Neural cell (in vitro differentiated cells): ENCODE measurements at regions not wholly inside any gene's neighbourhood (a gene's known extent, or its start where the extent isn't known, plus 50 kb on each side); places are given as distances from the start of the nearest gene placed in this dataset.

ENCODE experiments used
- H2AFZ ChIP-seq: fragments of 200-600, 300-800 bp; sonication (generic), shearing (Covaris generic); 2 replicates; pipeline ENCODE4 v1.6.0; 2014; ENCODE audit warnings: low read depth, mild to moderate bottlenecking, antibody characterized with exemption, low read length, moderate library complexity
- H3F3A ChIP-seq: fragments of 200-600 bp; shearing (Covaris generic); 2 replicates; pipeline ENCODE4 v1.6.1; 2016; ENCODE audit warnings: mild to moderate bottlenecking, moderate library complexity, mixed read lengths, antibody characterized with exemption, low read length; ENCODE audit not compliant: insufficient read depth, poor library complexity, severe bottlenecking
- H3K27ac ChIP-seq: fragments of 200-600, 300-800 bp; sonication (generic), shearing (Covaris generic); 2 replicates; pipeline ENCODE4 v1.5.1; 2014; ENCODE audit warnings: mild to moderate bottlenecking, low read length, moderate library complexity
- H3K27me3 ChIP-seq: fragments of 300-800, 200-600 bp; sonication (generic), shearing (Covaris generic); 2 replicates; pipeline ENCODE4 v1.6.0; 2014; ENCODE audit warnings: mild to moderate bottlenecking, low read depth, low read length, moderate library complexity; ENCODE audit not compliant: insufficient read depth
- H3K36me3 ChIP-seq: fragments of 300-800, 200-600 bp; sonication (generic), shearing (Covaris generic); 2 replicates; pipeline ENCODE4 v1.5.1; 2014; ENCODE audit warnings: mild to moderate bottlenecking, antibody characterized with exemption, low read length, moderate library complexity; ENCODE audit not compliant: insufficient read depth
- H3K4me2 ChIP-seq: fragments of 300-800, 200-600 bp; sonication (generic), shearing (Covaris generic); 2 replicates; pipeline ENCODE4 v1.6.0; 2014; ENCODE audit warnings: mild to moderate bottlenecking, low read length
- H3K4me3 ChIP-seq: fragments of 300-800, 200-600 bp; sonication (generic), shearing (Covaris generic); 2 replicates; pipeline ENCODE4 v1.5.1; 2014; ENCODE audit warnings: mild to moderate bottlenecking, low read length, moderate library complexity
- H3K79me2 ChIP-seq: fragments of 200-600 bp; shearing (Covaris generic); replicated peaks from 2 replicates; pipeline ENCODE4 v1.6.0; 2014; ENCODE audit warnings: mild to moderate bottlenecking, low read length, moderate library complexity; ENCODE audit not compliant: insufficient read depth
- H3K9ac ChIP-seq: fragments of 300-800, 200-600 bp; sonication (generic), shearing (Covaris generic); 2 replicates; pipeline ENCODE4 v1.6.1; 2016; ENCODE audit warnings: mild to moderate bottlenecking, low read length, mixed read lengths
- H3K9me2 ChIP-seq: fragments of 200-600 bp; shearing (Covaris generic); 2 replicates; pipeline ENCODE4 v1.6.1; 2016; ENCODE audit warnings: mild to moderate bottlenecking, low read length, mixed read lengths; ENCODE audit not compliant: insufficient read depth
- H3K9me3 ChIP-seq: fragments of 200-600, 300-800 bp; sonication (generic), shearing (Covaris generic); 2 replicates; pipeline ENCODE4 v1.6.1; 2016; ENCODE audit warnings: mild to moderate bottlenecking, mixed run types, low read length, moderate library complexity, mixed read lengths
- H4K20me1 ChIP-seq: fragments of 200-600 bp; shearing (Covaris generic); 2 replicates; pipeline ENCODE4 v1.6.1; 2016; ENCODE audit warnings: mild to moderate bottlenecking, mixed run types; ENCODE audit not compliant: insufficient read depth
- EP300 ChIP-seq: fragments of 450-650 bp; conservative IDR thresholded peaks from 2 replicates; pipeline ENCODE4 v1.6.1; 2014; ENCODE audit warnings: antibody characterized with exemption, mild to moderate bottlenecking, moderate library complexity; ENCODE audit not compliant: poor library complexity, severe bottlenecking
- EZH2 ChIP-seq: fragments of 200-600, 300-800 bp; shearing (Covaris generic), sonication (generic); IDR thresholded peaks from 2 replicates; pipeline ENCODE4 v1.6.1; 2014; ENCODE audit warnings: antibody characterized with exemption, low read length, borderline replicate concordance, mild to moderate bottlenecking; ENCODE audit not compliant: insufficient read depth, poor library complexity, severe bottlenecking
- MXI1 ChIP-seq: fragments of 450-650 bp; conservative IDR thresholded peaks from 2 replicates; pipeline ENCODE4 v1.6.1; 2014; ENCODE audit warnings: antibody characterized with exemption, mild to moderate bottlenecking; ENCODE audit not compliant: poor library complexity, severe bottlenecking
- POLR2AphosphoS5 ChIP-seq: IDR thresholded peaks from 2 replicates; pipeline ENCODE4 v1.6.1; 2012
- RAD21 ChIP-seq: fragments of 450-650 bp; conservative IDR thresholded peaks from 2 replicates; pipeline ENCODE4 v1.6.1; 2014; ENCODE audit warnings: antibody characterized with exemption, mild to moderate bottlenecking, moderate library complexity
- REST ChIP-seq: IDR thresholded peaks from 2 replicates; pipeline ENCODE4 v1.6.1; 2012; ENCODE audit warnings: borderline replicate concordance
- SMC3 ChIP-seq: fragments of 450-650 bp; conservative IDR thresholded peaks from 2 replicates; pipeline ENCODE4 v1.6.1; 2014; ENCODE audit warnings: antibody characterized with exemption, mild to moderate bottlenecking, moderate library complexity; ENCODE audit not compliant: poor library complexity
- TAF1 ChIP-seq: IDR thresholded peaks from 2 replicates; pipeline ENCODE4 v1.6.1; 2012; ENCODE audit warnings: low read depth
- TF ChIP-seq, protein P1 (sequence below): fragments of 450-650 bp; IDR thresholded peaks from 2 replicates; pipeline ENCODE4 v1.5.1; 2014; ENCODE audit warnings: antibody characterized with exemption, mild to moderate bottlenecking, moderate library complexity; ENCODE audit not compliant: poor library complexity, severe bottlenecking

DNA sequence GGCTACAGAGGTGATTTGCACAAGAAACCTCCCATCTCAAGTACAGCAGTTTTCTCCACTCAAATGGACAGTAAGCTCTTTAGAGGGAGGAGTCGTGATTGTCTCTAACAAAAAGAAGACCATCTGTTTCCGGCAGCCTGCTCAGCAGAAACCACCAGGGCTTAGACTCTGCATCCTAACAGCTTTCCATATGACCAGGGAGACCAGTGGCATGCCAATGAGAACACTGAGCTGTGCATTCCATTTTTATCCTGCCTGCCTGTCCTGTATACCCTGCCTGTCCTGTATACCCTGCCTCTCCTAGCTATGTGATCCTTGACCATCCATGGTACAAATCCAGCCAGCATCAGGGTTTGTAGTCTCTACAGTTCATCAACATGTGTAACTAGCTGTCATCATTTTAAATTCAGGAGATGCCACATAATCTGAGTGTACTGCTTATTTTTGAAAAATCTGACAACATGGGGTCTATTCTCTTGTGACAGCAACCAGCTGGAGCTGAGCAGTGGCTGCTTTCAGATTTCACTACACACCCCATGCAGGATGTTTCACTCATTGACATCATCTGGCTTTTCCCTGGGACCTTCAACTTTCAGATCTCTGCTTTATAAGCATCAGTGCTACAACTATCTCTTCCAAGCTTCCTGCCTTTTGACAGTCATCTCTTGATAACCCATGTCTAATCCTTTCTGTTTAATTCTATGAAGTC, 50.5 kb upstream of the POU2AF2 start:
- no peaks in the 10 kb centered on the region for H3K79me2 ChIP-seq
- H3F3A ChIP-seq, result no peaks in the 10 kb centered on the region
- H3K9me2 ChIP-seq, result no peaks in the 10 kb centered on the region
- no peak overlapping the region for H3K4me3 ChIP-seq
- H3K36me3 ChIP-seq, result no peaks in the 10 kb centered on the region
- no peak overlapping the region for H2AFZ ChIP-seq
- H3K27me3 ChIP-seq, result no peaks in the 10 kb centered on the region
- no peaks in the 10 kb centered on the region for H4K20me1 ChIP-seq
- TF ChIP-seq SMC3, result no peak
- TF ChIP-seq, protein P1, sequence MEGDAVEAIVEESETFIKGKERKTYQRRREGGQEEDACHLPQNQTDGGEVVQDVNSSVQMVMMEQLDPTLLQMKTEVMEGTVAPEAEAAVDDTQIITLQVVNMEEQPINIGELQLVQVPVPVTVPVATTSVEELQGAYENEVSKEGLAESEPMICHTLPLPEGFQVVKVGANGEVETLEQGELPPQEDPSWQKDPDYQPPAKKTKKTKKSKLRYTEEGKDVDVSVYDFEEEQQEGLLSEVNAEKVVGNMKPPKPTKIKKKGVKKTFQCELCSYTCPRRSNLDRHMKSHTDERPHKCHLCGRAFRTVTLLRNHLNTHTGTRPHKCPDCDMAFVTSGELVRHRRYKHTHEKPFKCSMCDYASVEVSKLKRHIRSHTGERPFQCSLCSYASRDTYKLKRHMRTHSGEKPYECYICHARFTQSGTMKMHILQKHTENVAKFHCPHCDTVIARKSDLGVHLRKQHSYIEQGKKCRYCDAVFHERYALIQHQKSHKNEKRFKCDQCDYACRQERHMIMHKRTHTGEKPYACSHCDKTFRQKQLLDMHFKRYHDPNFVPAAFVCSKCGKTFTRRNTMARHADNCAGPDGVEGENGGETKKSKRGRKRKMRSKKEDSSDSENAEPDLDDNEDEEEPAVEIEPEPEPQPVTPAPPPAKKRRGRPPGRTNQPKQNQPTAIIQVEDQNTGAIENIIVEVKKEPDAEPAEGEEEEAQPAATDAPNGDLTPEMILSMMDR, result no peak
- no peak for TF ChIP-seq RAD21
- TF ChIP-seq EP300, result no peak
- no peak overlapping the region for H3K9ac ChIP-seq
- H3K27ac ChIP-seq, result no peak overlapping the region
- no peak overlapping the region for H3K4me2 ChIP-seq
- H3K9me3 ChIP-seq, result peaks cover 5% of the 10 kb centered on the region

DNA sequence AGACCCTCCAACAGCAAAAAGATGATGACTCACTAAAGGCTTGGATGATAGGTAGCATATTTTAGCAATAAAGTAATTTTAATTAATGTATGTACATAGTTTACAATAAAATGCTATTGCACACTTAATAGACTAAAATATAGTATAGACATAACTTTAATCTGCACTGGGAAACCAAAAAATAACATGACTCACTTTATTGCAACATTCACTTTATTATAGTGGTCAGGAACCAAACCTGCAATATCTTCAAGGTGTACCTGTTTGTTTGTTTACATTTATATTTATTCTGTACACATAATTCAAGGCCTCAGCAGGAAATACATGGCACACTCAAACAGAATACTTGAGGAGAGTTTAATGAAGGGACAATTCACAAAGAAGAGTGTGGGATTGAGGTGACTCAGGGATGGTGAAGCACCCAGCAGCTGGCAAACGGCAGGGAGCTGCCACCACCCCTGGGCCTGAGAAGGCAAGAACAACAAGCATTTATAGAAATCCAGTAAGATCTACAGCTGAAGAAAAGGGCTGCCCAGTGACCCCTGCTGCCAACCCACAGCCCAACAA, 51.5 kb upstream of the POU2AF2 start:
- H3K27ac ChIP-seq, result no peak overlapping the region
- no peak for TF ChIP-seq SMC3

GRCh38 chr11:111189466-111189865, 56.1 kb upstream of the POU2AF2 start:
- Histone ChIP-seq H3K36me3 (no peaks in the 10 kb centered on the region), H3K27me3 (no peaks in the 10 kb centered on the region), H3K79me2 (no peaks in the 10 kb centered on the region), H3F3A (no peaks in the 10 kb centered on the region), H3K9me2 (no peaks in the 10 kb centered on the region), H3K27ac (no peak overlapping the region), H3K4me3 (no peak overlapping the region), H3K9ac (no peak overlapping the region), H2AFZ (no peak overlapping the region), H4K20me1 (no peaks in the 10 kb centered on the region), H3K4me2 (no peak overlapping the region), H3K9me3 (peaks cover 5% of the 10 kb centered on the region)
- TF ChIP-seq, protein P1, result no peak
- TF ChIP-seq EP300, result no peak
- TF ChIP-seq REST, result no peak
- TF ChIP-seq MXI1, result no peak
- TF ChIP-seq SMC3, result no peak
- no peak for TF ChIP-seq RAD21
- no peak for TF ChIP-seq POLR2AphosphoS5
- TF ChIP-seq TAF1, result no peak
- TF ChIP-seq EZH2, result no peak

More for the DNA sequence above, 51.5 kb upstream of the POU2AF2 start:
- Histone ChIP-seq H4K20me1 (no peaks in the 10 kb centered on the region), H3K36me3 (no peaks in the 10 kb centered on the region), H3K4me2 (no peak overlapping the region), H3K4me3 (no peak overlapping the region), H3K79me2 (no peaks in the 10 kb centered on the region), H3K9ac (no peak overlapping the region), H3K27me3 (no peaks in the 10 kb centered on the region), H3K9me2 (no peaks in the 10 kb centered on the region), H2AFZ (no peak overlapping the region), H3K9me3 (peaks cover 5% of the 10 kb centered on the region), H3F3A (no peaks in the 10 kb centered on the region)
